ENCODE measurements at regions not wholly inside any gene's neighbourhood (a gene's known extent, or its start where the extent isn't known, plus 50 kb on each side); places are given as distances from the start of the nearest gene placed in this dataset.
A peak's percentile ranks its signal among the peaks of the same experiment; 100 is the strongest.

- no peak for DNase-seq (ENCODE audit: low spot score)
Measured at GRCh38 chr2:217625557-217626169, 377.1 kb downstream of the TNS1 start.

- DNase-seq (ENCODE audit: low spot score) = peak; percentile 40
Measured at GRCh38 chr2:217623281-217623912, 379.4 kb downstream of the TNS1 start.

GRCh38 chr2:217622205-217623060 lies 380.4 kb downstream of the TNS1 start:
- peak; percentile 50 for DNase-seq (ENCODE audit: low spot score)

- DNase-seq (ENCODE audit: low spot score) = no peak
Measured at GRCh38 chr2:217621391-217621801, 381.4 kb downstream of the TNS1 start.

- no peak for DNase-seq (ENCODE audit: low spot score)
Measured at GRCh38 chr2:217618744-217619143, 384.1 kb downstream of the TNS1 start.

GRCh38 chr2:217617616-217618022 lies 385.2 kb downstream of the TNS1 start:
- peak; percentile 58 for DNase-seq (ENCODE audit: low spot score)

- DNase-seq (ENCODE audit: low spot score) = no peak
Measured at GRCh38 chr2:217616936-217617335, 385.9 kb downstream of the TNS1 start.

GRCh38 chr2:217615171-217615570 lies 387.6 kb downstream of the TNS1 start:
- DNase-seq (ENCODE audit: low spot score) = no peak

- DNase-seq (ENCODE audit: low spot score) = no peak
Measured at GRCh38 chr2:217614498-217614897, 388.3 kb downstream of the TNS1 start.

- DNase-seq (ENCODE audit: low spot score) = no peak
Measured at GRCh38 chr2:217614096-217614495, 388.7 kb downstream of the TNS1 start.

- DNase-seq (ENCODE audit: low spot score) = no peak
Measured at GRCh38 chr2:217612920-217613319, 389.9 kb downstream of the TNS1 start.

- DNase-seq (ENCODE audit: low spot score) = no peak
Measured at GRCh38 chr2:217612211-217612610, 390.6 kb downstream of the TNS1 start.

- DNase-seq (ENCODE audit: low spot score) = no peak
Measured at GRCh38 chr2:217611626-217612127, 391.1 kb downstream of the TNS1 start.

GRCh38 chr2:217611056-217611455 lies 391.7 kb downstream of the TNS1 start:
- no peak for DNase-seq (ENCODE audit: low spot score)

- no peak for DNase-seq (ENCODE audit: low spot score)
Measured at GRCh38 chr2:217610401-217610814, 392.4 kb downstream of the TNS1 start.

- no peak for DNase-seq (ENCODE audit: low spot score)
Measured at GRCh38 chr2:217609952-217610351, 392.8 kb downstream of the TNS1 start.

GRCh38 chr2:217606296-217606695 lies 396.5 kb downstream of the TNS1 start:
- no peak for DNase-seq (ENCODE audit: low spot score)

GRCh38 chr2:217604527-217605194 lies 398.1 kb downstream of the TNS1 start:
- DNase-seq (ENCODE audit: low spot score) = peak; percentile 85

- DNase-seq (ENCODE audit: low spot score) = no peak
Measured at GRCh38 chr2:217601601-217602000, 401.2 kb downstream of the TNS1 start.

- no peak for DNase-seq (ENCODE audit: low spot score)
Measured at GRCh38 chr2:217599906-217600305, 402.9 kb downstream of the TNS1 start.

- no peak for DNase-seq (ENCODE audit: low spot score)
Measured at GRCh38 chr2:217597681-217598080, 405.1 kb downstream of the TNS1 start.

- DNase-seq (ENCODE audit: low spot score) = no peak
Measured at GRCh38 chr2:217597145-217597544, 405.6 kb downstream of the TNS1 start.
